ENCODE measurements at regions not wholly inside any gene's neighbourhood (a gene's known extent, or its start where the extent isn't known, plus 50 kb on each side); places are given as distances from the start of the nearest gene placed in this dataset.
"Not testable (repeated sequence)": the region's sequence is repeated elsewhere in the genome, so short reads cannot be mapped to it uniquely, and the experiment has no call there.

DNA sequence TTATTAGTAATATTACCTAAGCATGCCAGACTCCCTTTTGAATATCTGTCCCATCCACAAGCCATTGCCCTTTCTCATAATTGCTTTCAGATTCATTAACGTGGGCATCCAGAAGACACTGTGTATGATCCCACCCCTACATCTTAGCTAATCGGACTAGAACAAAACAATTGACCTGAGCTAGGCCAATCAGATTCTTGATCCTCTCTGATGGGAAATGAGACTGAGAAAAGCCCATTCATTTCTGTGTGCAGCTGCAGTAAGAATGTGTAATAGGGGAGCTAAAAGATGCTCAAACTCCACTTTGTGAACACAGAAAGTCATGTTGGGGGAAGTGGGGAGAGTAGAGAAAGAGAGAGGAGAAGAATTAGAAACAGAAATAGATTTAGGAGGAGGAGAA lies 281.7 kb upstream of the G2E3 start:
- FAIRE-seq: no peak
- Histone ChIP-seq H3K4me3 (ENCODE audit: low read length in 3 of 3) (no peak overlapping the region), H3K9ac (ENCODE audit: low read length in 3 of 3) (no peak overlapping the region), H3K4me1 (ENCODE audit: control insufficient read depth in 2 of 3, insufficient read depth in 2 of 3, low read depth in 1 of 3, low read length in 3 of 3) (no peaks in the 10 kb centered on the region), H3K9me3 (ENCODE audit: control insufficient read depth in 2 of 3, insufficient read depth in 1 of 3, low read length in 3 of 3) (no peaks in the 10 kb centered on the region), H3K36me3 (ENCODE audit: control insufficient read depth in 2 of 3, insufficient read depth in 3 of 3, low read length in 3 of 3) (no peaks in the 10 kb centered on the region), H3K27me3 (ENCODE audit: control insufficient read depth, insufficient read depth, low read length) (no peaks in the 10 kb centered on the region), H3K27ac (ENCODE audit: low read depth in 2 of 2, low read length in 2 of 2) (no peak overlapping the region)
- TF ChIP-seq, protein P1, sequence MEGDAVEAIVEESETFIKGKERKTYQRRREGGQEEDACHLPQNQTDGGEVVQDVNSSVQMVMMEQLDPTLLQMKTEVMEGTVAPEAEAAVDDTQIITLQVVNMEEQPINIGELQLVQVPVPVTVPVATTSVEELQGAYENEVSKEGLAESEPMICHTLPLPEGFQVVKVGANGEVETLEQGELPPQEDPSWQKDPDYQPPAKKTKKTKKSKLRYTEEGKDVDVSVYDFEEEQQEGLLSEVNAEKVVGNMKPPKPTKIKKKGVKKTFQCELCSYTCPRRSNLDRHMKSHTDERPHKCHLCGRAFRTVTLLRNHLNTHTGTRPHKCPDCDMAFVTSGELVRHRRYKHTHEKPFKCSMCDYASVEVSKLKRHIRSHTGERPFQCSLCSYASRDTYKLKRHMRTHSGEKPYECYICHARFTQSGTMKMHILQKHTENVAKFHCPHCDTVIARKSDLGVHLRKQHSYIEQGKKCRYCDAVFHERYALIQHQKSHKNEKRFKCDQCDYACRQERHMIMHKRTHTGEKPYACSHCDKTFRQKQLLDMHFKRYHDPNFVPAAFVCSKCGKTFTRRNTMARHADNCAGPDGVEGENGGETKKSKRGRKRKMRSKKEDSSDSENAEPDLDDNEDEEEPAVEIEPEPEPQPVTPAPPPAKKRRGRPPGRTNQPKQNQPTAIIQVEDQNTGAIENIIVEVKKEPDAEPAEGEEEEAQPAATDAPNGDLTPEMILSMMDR (IDR thresholded peaks at IDR 0.05; ENCODE audit: borderline replicate concordance, extremely low read depth, insufficient read depth): no peak
- intact Hi-C loops (cut with DNase I): no loop called here
- DNase-seq: no peak

DNA sequence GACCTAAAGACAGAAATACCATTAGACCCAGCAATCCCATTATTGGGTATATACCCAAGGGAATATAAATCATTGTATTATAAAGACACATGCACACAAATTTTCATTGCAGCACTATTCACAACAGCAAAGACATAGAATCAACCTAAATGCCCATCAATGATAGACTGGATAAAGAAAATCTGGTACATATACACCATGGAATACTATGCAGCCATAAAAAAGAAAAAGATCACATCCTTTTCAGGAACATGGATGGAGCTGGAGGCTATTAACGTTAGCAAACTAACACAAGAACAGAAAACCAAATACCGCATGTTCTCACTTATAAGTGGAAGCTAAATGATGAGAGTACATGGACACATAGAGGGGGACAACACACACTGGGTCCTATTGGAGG lies 280.1 kb upstream of the G2E3 start:
- FAIRE-seq; H3K4me3 ChIP-seq (ENCODE audit: low read length in 3 of 3); DNase-seq; H3K27me3 ChIP-seq (ENCODE audit: control insufficient read depth, insufficient read depth, low read length); H3K27ac ChIP-seq (ENCODE audit: low read depth in 2 of 2, low read length in 2 of 2); H3K4me1 ChIP-seq (ENCODE audit: control insufficient read depth in 2 of 3, insufficient read depth in 2 of 3, low read depth in 1 of 3, low read length in 3 of 3); H3K9ac ChIP-seq (ENCODE audit: low read length in 3 of 3); intact Hi-C loops (cut with DNase I); H3K36me3 ChIP-seq (ENCODE audit: control insufficient read depth in 2 of 3, insufficient read depth in 3 of 3, low read length in 3 of 3); H3K9me3 ChIP-seq (ENCODE audit: control insufficient read depth in 2 of 3, insufficient read depth in 1 of 3, low read length in 3 of 3): not testable (repeated sequence)

DNA sequence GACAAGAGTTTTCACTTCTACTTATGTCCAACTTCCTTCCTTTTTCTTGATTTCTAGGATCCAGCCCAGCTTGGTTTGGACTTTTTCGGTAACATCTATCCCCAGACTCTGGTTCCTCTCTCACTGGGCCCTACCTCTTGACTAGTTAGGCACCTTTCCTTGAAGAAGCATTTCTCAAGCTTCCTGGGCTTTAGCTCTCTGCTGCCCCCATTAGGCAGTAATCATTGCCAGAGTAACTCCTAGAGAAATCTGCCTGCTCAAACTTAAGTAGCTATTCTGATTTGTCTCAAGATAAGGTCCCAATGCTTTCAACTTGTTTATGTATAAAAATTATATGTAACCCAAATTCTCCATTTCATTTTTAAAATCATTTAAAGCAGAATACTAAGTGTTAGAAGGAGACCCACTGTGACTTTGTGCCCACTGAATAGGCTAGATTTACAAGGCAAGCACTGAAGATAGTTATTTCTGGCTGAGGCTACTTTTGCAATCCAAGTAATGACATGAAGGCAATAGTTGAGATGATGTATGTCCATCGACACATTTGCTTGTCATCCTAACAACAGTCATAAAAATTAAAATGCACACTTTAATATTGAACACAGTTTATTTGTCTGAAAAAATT lies 275.0 kb upstream of the G2E3 start:
- no peak overlapping the region for H3K4me3 ChIP-seq (ENCODE audit: low read length in 3 of 3)
- intact Hi-C loops (cut with DNase I): no loop called here
- no peak overlapping the region for H3K27ac ChIP-seq (ENCODE audit: low read depth in 2 of 2, low read length in 2 of 2)
- no peaks in the 10 kb centered on the region for H3K9me3 ChIP-seq (ENCODE audit: control insufficient read depth in 2 of 3, insufficient read depth in 1 of 3, low read length in 3 of 3)
- TF ChIP-seq, protein P1 (IDR thresholded peaks at IDR 0.05; ENCODE audit: borderline replicate concordance, extremely low read depth, insufficient read depth): peak; percentile 32
- no peak overlapping the region for H3K9ac ChIP-seq (ENCODE audit: low read length in 3 of 3)
- DNase-seq (peak in 1 of 5 donors; percentile 22), FAIRE-seq (no peak)
- H3K36me3 ChIP-seq (ENCODE audit: control insufficient read depth in 2 of 3, insufficient read depth in 3 of 3, low read length in 3 of 3): no peaks in the 10 kb centered on the region
- no peaks in the 10 kb centered on the region for H3K27me3 ChIP-seq (ENCODE audit: control insufficient read depth, insufficient read depth, low read length)
- H3K4me1 ChIP-seq (ENCODE audit: control insufficient read depth in 2 of 3, insufficient read depth in 2 of 3, low read depth in 1 of 3, low read length in 3 of 3): no peaks in the 10 kb centered on the region

DNA sequence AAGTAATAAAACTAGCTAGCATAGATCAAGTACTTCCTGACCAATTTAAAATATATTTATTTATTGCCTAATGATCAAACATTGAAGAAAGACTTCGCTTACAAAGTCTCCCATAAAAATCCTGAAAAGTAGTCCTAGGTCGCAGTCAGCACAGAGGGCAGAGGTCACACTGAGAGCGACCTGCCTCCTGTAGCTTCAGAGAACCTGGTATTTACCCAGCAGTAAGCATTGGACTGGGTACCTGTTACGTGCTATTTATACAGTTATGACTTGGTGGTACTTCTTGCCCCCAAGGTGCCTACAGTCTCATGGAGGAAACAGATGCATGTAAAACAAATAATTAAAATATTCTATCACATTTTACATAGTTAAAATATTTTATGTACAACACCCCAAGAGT lies 274.1 kb upstream of the G2E3 start:
- TF ChIP-seq, protein P1 (IDR thresholded peaks at IDR 0.05; ENCODE audit: borderline replicate concordance, extremely low read depth, insufficient read depth): no peak
- no peaks in the 10 kb centered on the region for H3K4me1 ChIP-seq (ENCODE audit: control insufficient read depth in 2 of 3, insufficient read depth in 2 of 3, low read depth in 1 of 3, low read length in 3 of 3)
- H3K36me3 ChIP-seq (ENCODE audit: control insufficient read depth in 2 of 3, insufficient read depth in 3 of 3, low read length in 3 of 3): no peaks in the 10 kb centered on the region
- no peak overlapping the region for H3K4me3 ChIP-seq (ENCODE audit: low read length in 3 of 3)
- DNase-seq (no peak), FAIRE-seq (no peak)
- H3K27me3 ChIP-seq (ENCODE audit: control insufficient read depth, insufficient read depth, low read length): no peaks in the 10 kb centered on the region
- intact Hi-C loops (cut with DNase I): no loop called here
- H3K27ac ChIP-seq (ENCODE audit: low read depth in 2 of 2, low read length in 2 of 2): no peak overlapping the region
- no peak overlapping the region for H3K9ac ChIP-seq (ENCODE audit: low read length in 3 of 3)
- no peaks in the 10 kb centered on the region for H3K9me3 ChIP-seq (ENCODE audit: control insufficient read depth in 2 of 3, insufficient read depth in 1 of 3, low read length in 3 of 3)
